HK-2 (cell line): ENCODE measurements at regions not wholly inside any gene's neighbourhood (a gene's known extent, or its start where the extent isn't known, plus 50 kb on each side); places are given as distances from the start of the nearest gene placed in this dataset.

Experiments
- DNase-seq: peaks from one replicate; pipeline ENCODE4 v3.0.0-alpha.2; 2018; ENCODE audit not compliant: unreplicated experiment

GRCh38 chr11:80603472-80603871 is 1162.6 kb upstream of the TENM4 start:
- no peak for DNase-seq

- no peak for DNase-seq
Measured at GRCh38 chr11:80598905-80599304, 1158.1 kb upstream of the TENM4 start.

GRCh38 chr11:80596291-80596810 is 1155.5 kb upstream of the TENM4 start:
- DNase-seq, result no peak

GRCh38 chr11:80595011-80595410 is 1154.2 kb upstream of the TENM4 start:
- no peak for DNase-seq

- no peak for DNase-seq
Measured at GRCh38 chr11:80593648-80594374, 1153.0 kb upstream of the TENM4 start.

- DNase-seq, result no peak
Measured at GRCh38 chr11:80592546-80592945, 1151.7 kb upstream of the TENM4 start.

GRCh38 chr11:80587906-80588305 is 1147.1 kb upstream of the TENM4 start:
- no peak for DNase-seq

- no peak for DNase-seq
Measured at GRCh38 chr11:80586464-80586863, 1145.6 kb upstream of the TENM4 start.

- DNase-seq, result no peak
Measured at GRCh38 chr11:80584661-80585060, 1143.8 kb upstream of the TENM4 start.

GRCh38 chr11:80569832-80570231 is 1129.0 kb upstream of the TENM4 start:
- DNase-seq, result no peak

- no peak for DNase-seq
Measured at GRCh38 chr11:80565231-80565630, 1124.4 kb upstream of the TENM4 start.

GRCh38 chr11:80562523-80563125 is 1121.8 kb upstream of the TENM4 start:
- no peak for DNase-seq

- no peak for DNase-seq
Measured at GRCh38 chr11:80559942-80560341, 1119.1 kb upstream of the TENM4 start.

- DNase-seq, result no peak
Measured at GRCh38 chr11:80553565-80553964, 1112.7 kb upstream of the TENM4 start.

- DNase-seq, result no peak
Measured at GRCh38 chr11:80542704-80543103, 1101.9 kb upstream of the TENM4 start.

GRCh38 chr11:80538040-80538439 is 1097.2 kb upstream of the TENM4 start:
- DNase-seq, result no peak

- no peak for DNase-seq
Measured at GRCh38 chr11:80533463-80533862, 1092.6 kb upstream of the TENM4 start.

GRCh38 chr11:80532633-80533232 is 1091.9 kb upstream of the TENM4 start:
- no peak for DNase-seq

GRCh38 chr11:80529726-80530125 is 1088.9 kb upstream of the TENM4 start:
- no peak for DNase-seq

GRCh38 chr11:80525663-80526405 is 1085.0 kb upstream of the TENM4 start:
- no peak for DNase-seq

- no peak for DNase-seq
Measured at GRCh38 chr11:80524349-80524748, 1083.5 kb upstream of the TENM4 start.

- DNase-seq, result no peak
Measured at GRCh38 chr11:80523057-80523456, 1082.2 kb upstream of the TENM4 start.
